ENCODE measurements at regions not wholly inside any gene's neighbourhood (a gene's known extent, or its start where the extent isn't known, plus 50 kb on each side); places are given as distances from the start of the nearest gene placed in this dataset.

DNA sequence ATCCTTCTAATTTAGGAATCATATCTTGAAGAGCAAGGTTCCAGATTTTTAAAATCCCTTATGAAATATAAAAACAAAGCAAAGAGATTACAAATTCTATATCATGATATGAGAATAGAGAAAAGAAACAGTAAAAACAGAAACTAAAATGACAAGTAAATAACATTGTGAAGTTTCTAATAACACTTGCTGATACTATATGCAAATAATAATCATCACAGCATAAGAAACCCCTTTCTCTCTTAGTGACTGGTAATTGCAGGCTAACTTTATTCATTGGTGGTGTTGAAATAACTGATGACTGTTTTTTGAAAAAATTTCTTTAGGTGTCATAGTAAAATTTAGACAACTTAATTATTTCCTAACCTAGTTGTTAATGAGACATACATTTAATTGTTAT lies 281.6 kb downstream of the PLA2G4A start:
- Histone ChIP-seq H3K27me3 (ENCODE audit: control insufficient read depth, insufficient read depth, low read length) (no peaks in the 10 kb centered on the region), H3K27ac (ENCODE audit: low read depth, low read length) (no peak overlapping the region), H3K9ac (ENCODE audit: low read length) (no peak overlapping the region), H3K4me3 (ENCODE audit: low read length) (no peak overlapping the region), H3K4me1 (ENCODE audit: control insufficient read depth, insufficient read depth, low read length) (no peaks in the 10 kb centered on the region), H3K36me3 (ENCODE audit: control insufficient read depth, insufficient read depth, low read length) (no peaks in the 10 kb centered on the region)

DNA sequence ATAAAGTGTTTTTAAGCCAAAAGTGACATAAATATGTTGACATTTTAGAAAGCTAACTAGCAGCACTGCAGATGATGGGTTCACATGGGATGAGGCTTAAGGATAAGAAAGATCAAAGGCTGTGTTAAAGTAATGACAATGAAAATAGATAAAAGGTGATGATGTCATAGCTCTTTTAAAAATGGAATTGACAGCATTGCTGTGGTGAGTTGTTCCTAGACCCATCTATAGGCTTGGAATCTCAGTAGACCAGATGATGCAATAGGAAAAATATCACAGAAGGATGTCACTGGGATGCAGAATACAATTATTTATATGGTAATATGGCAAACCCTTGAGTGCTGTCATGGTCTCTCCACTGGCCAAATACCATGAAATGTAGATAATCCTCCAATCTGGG lies 286.0 kb downstream of the PLA2G4A start:
- no peaks in the 10 kb centered on the region for H3K27me3 ChIP-seq (ENCODE audit: control insufficient read depth, insufficient read depth, low read length)
- no peak overlapping the region for H3K4me3 ChIP-seq (ENCODE audit: low read length)
- H3K9ac ChIP-seq (ENCODE audit: low read length): no peak overlapping the region
- no peaks in the 10 kb centered on the region for H3K36me3 ChIP-seq (ENCODE audit: control insufficient read depth, insufficient read depth, low read length)
- no peaks in the 10 kb centered on the region for H3K4me1 ChIP-seq (ENCODE audit: control insufficient read depth, insufficient read depth, low read length)
- no peak overlapping the region for H3K27ac ChIP-seq (ENCODE audit: low read depth, low read length)

DNA sequence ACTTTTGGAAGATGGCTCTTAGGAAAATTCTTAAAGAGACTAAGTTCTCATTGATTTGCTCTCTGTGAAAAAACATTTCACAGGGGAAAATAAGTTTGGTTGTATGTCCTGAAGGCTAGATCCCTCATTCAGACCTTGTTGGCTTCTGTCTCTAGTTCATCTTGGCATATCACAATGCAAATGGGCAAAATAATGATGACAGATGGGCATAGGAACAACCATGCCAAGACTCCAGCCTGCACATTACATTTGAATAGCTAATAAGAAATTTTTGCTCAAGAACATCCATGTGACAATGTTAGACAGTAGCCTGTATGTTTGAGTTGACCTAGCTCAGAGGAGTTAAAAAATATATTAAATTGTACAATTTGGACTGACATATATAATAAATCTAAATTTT lies 292.9 kb downstream of the PLA2G4A start:
- Histone ChIP-seq H3K27me3 (ENCODE audit: control insufficient read depth, insufficient read depth, low read length) (no peaks in the 10 kb centered on the region), H3K27ac (ENCODE audit: low read depth, low read length) (no peak overlapping the region), H3K36me3 (ENCODE audit: control insufficient read depth, insufficient read depth, low read length) (no peaks in the 10 kb centered on the region), H3K4me3 (ENCODE audit: low read length) (no peak overlapping the region), H3K9ac (ENCODE audit: low read length) (no peak overlapping the region), H3K4me1 (ENCODE audit: control insufficient read depth, insufficient read depth, low read length) (no peaks in the 10 kb centered on the region)

DNA sequence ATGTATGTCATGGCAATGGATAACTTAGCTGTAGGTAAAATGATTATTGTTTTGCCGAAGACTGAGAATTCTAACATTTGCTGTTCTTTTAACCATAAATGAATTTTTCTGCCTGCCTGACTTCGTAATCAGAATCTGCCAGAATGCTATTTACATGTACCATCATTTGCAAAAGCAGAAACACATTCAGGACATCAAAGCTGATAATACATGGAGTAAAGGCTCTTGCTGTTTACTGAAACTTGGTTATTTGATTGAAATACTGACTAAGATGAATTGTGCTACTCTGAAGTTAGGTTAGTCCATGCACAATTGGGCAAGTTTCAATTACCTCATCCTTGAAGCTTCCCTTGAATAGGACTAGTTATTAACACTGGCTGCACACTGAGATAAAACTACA lies 293.8 kb downstream of the PLA2G4A start:
- Histone ChIP-seq H3K36me3 (ENCODE audit: control insufficient read depth, insufficient read depth, low read length) (no peaks in the 10 kb centered on the region), H3K27ac (ENCODE audit: low read depth, low read length) (no peak overlapping the region), H3K4me3 (ENCODE audit: low read length) (no peak overlapping the region), H3K9ac (ENCODE audit: low read length) (no peak overlapping the region), H3K4me1 (ENCODE audit: control insufficient read depth, insufficient read depth, low read length) (no peaks in the 10 kb centered on the region), H3K27me3 (ENCODE audit: control insufficient read depth, insufficient read depth, low read length) (no peaks in the 10 kb centered on the region)

DNA sequence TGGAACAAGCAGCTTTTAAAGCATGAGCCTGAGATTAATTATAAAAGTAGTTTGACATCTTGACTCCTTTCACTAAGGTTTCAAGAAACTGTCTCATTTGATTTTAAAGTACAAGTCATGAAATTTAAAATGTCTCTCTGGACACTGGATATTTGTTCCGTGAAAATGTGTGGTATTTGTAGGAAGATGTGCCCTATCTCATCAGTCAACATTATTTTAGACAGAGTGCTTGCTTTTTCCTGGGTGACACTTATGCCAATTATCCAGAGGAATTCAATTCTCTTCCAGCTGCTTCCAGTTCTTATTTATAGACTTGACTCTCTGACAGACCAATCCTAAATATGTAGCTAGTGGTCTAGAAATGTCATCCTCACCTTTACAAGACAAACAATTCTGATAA lies 300.4 kb downstream of the PLA2G4A start:
- no peaks in the 10 kb centered on the region for H3K4me1 ChIP-seq (ENCODE audit: control insufficient read depth, insufficient read depth, low read length)
- H3K9ac ChIP-seq (ENCODE audit: low read length): no peak overlapping the region
- no peaks in the 10 kb centered on the region for H3K36me3 ChIP-seq (ENCODE audit: control insufficient read depth, insufficient read depth, low read length)
- no peak overlapping the region for H3K27ac ChIP-seq (ENCODE audit: low read depth, low read length)
- no peaks in the 10 kb centered on the region for H3K27me3 ChIP-seq (ENCODE audit: control insufficient read depth, insufficient read depth, low read length)
- H3K4me3 ChIP-seq (ENCODE audit: low read length): no peak overlapping the region

DNA sequence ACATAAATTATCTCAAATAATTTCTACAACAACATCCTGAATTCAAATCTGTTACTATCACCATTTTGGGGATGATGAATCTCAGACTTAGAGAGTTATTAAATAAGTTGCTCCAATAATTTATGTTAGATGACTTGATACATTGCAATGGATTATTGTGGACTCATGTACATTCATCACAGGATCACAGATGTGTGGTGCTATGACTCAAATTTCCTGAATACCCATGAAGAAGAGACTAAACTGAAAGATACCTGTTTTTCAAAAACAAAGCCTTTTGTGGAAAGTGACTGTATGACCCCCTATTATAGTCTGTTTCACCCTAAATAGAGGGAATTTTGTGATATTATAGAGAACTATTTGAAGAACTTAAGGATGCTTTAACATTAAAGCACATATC lies 315.0 kb downstream of the PLA2G4A start:
- no peaks in the 10 kb centered on the region for H3K4me1 ChIP-seq (ENCODE audit: control insufficient read depth, insufficient read depth, low read length)
- H3K27ac ChIP-seq (ENCODE audit: low read depth, low read length): no peak overlapping the region
- H3K36me3 ChIP-seq (ENCODE audit: control insufficient read depth, insufficient read depth, low read length): no peaks in the 10 kb centered on the region
- no peaks in the 10 kb centered on the region for H3K27me3 ChIP-seq (ENCODE audit: control insufficient read depth, insufficient read depth, low read length)
- H3K4me3 ChIP-seq (ENCODE audit: low read length): no peak overlapping the region
- no peak overlapping the region for H3K9ac ChIP-seq (ENCODE audit: low read length)

DNA sequence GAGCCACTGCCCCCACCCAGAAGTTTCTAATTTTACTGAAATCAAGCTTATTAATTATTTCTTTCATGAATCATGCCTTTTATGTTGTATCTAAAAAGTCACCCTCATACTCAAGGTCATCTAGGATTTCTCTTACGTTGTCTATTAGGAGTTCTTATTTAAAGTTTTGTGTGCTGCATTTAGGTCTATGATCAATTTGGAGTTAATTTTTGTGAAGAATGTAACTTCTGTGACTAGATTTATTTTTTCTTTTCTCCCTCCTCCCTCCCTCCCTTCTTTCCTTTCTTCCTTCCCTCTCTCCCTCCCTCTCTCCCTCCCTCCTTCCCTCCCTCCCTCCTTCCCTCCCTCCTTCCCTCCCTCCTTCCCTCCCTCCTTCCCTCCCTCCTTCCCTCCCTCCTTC lies 317.6 kb downstream of the PLA2G4A start:
- H3K4me3 ChIP-seq (ENCODE audit: low read length): no peak overlapping the region
- H3K27me3 ChIP-seq (ENCODE audit: control insufficient read depth, insufficient read depth, low read length): no peaks in the 10 kb centered on the region
- no peak overlapping the region for H3K27ac ChIP-seq (ENCODE audit: low read depth, low read length)
- no peaks in the 10 kb centered on the region for H3K4me1 ChIP-seq (ENCODE audit: control insufficient read depth, insufficient read depth, low read length)
- no peaks in the 10 kb centered on the region for H3K36me3 ChIP-seq (ENCODE audit: control insufficient read depth, insufficient read depth, low read length)
- H3K9ac ChIP-seq (ENCODE audit: low read length): no peak overlapping the region

DNA sequence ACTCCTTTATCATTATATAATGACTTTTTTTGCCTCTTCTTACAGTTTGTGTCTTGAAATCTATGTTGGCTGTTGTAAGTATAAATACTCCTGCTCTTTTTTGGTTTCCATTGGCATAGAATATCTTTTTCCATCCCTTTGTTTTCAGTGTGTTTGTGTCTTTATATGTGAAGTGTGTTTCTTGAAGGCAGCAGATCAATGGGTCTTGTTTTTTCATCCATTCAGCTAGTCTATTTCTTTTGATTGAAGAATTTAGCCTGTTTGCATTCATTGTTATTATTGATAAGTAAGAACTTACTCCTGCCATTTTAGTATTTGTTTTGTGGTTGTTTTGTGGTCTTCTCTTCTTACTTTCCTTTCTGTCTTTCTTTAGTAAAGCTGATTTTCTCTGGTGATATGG lies 322.8 kb downstream of the PLA2G4A start:
- no peaks in the 10 kb centered on the region for H3K36me3 ChIP-seq (ENCODE audit: control insufficient read depth, insufficient read depth, low read length)
- H3K27me3 ChIP-seq (ENCODE audit: control insufficient read depth, insufficient read depth, low read length): no peaks in the 10 kb centered on the region
- no peak overlapping the region for H3K27ac ChIP-seq (ENCODE audit: low read depth, low read length)
- no peak overlapping the region for H3K4me3 ChIP-seq (ENCODE audit: low read length)
- no peak overlapping the region for H3K9ac ChIP-seq (ENCODE audit: low read length)
- H3K4me1 ChIP-seq (ENCODE audit: control insufficient read depth, insufficient read depth, low read length): no peaks in the 10 kb centered on the region

DNA sequence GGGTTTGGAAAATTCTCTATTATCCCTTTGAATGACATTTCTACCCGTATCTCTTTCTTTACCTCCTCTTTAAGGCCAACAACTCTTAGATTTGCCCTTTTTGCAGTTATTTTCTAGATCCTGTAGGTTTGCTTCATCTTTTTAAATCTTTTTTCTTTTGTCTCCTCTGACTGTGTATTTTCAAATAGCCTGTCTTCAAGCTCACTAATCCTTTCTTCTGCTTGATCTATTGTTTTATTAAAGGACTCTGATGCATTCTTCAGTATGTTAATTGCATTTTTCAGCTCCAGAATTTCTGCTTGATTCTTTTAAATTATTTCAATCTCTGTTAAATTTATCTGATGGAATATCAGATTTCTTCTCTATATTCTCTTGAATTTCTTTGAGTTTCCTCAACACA lies 324.3 kb downstream of the PLA2G4A start:
- no peaks in the 10 kb centered on the region for H3K36me3 ChIP-seq (ENCODE audit: control insufficient read depth, insufficient read depth, low read length)
- no peak overlapping the region for H3K9ac ChIP-seq (ENCODE audit: low read length)
- H3K4me3 ChIP-seq (ENCODE audit: low read length): no peak overlapping the region
- H3K27me3 ChIP-seq (ENCODE audit: control insufficient read depth, insufficient read depth, low read length): no peaks in the 10 kb centered on the region
- H3K4me1 ChIP-seq (ENCODE audit: control insufficient read depth, insufficient read depth, low read length): no peaks in the 10 kb centered on the region
- H3K27ac ChIP-seq (ENCODE audit: low read depth, low read length): no peak overlapping the region

DNA sequence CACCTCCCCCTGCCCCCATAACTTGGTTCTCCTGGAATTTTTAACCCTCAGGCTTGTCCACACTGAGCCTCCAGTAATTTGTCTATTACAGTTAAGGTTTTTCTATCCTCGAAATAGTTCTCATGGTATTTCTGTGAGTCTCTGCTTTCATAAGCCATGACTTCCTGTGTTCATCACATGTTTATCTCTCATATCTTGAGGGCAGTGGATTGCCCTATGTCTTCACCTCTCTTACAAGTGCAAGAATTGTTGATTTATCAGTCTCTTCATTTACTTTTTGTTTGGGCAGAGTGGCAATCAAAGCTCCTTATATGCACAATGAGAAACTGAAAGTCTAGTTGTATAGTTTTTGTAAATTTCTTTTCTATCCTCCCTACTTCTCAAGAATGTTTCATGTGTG lies 328.4 kb downstream of the PLA2G4A start:
- H3K27ac ChIP-seq (ENCODE audit: low read depth, low read length): no peak overlapping the region
- no peak overlapping the region for H3K9ac ChIP-seq (ENCODE audit: low read length)
- no peaks in the 10 kb centered on the region for H3K36me3 ChIP-seq (ENCODE audit: control insufficient read depth, insufficient read depth, low read length)
- no peak overlapping the region for H3K4me3 ChIP-seq (ENCODE audit: low read length)
- H3K4me1 ChIP-seq (ENCODE audit: control insufficient read depth, insufficient read depth, low read length): no peaks in the 10 kb centered on the region
- H3K27me3 ChIP-seq (ENCODE audit: control insufficient read depth, insufficient read depth, low read length): no peaks in the 10 kb centered on the region

DNA sequence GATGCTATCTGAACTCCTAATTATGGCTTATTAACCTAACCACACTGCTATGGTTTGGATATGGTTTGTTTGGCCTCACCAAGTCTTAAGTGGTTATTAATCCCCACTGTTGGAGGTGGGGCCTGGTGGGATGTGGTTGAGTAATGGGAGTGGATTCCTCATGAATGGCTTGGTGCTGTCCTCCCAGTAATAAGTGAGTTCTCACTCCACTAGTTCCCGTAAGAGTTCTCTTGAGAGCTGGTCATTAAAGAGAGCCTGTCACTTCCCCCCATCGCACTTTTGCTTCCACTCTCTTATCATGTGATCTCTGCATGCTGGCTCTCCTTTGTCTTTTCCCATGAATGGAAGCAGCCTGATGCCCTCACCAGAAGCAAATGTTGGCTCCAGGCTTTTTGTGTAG lies 328.8 kb downstream of the PLA2G4A start:
- Histone ChIP-seq H3K36me3 (ENCODE audit: control insufficient read depth, insufficient read depth, low read length) (no peaks in the 10 kb centered on the region), H3K27ac (ENCODE audit: low read depth, low read length) (no peak overlapping the region), H3K4me1 (ENCODE audit: control insufficient read depth, insufficient read depth, low read length) (no peaks in the 10 kb centered on the region)

DNA sequence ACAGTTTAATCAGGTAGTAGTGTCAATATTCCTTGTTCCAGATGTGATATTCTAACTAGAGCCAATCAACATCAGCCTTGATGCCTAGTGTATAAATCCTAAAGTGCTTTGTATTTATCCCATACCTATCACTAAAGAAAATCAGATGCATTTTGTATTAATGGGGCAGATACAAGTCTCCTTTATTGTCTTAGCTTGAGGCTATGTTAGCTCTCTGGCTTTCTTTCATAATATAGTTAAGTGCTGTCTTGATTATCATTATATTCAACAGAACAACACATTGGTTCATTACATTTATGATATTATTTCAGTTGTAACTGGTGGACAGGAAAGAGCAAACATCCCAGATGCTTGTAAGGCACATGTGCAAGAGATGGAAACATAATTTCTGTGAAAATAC lies 338.8 kb downstream of the PLA2G4A start:
- Histone ChIP-seq H3K9ac (ENCODE audit: low read length) (no peak overlapping the region), H3K4me3 (ENCODE audit: low read length) (no peak overlapping the region), H3K4me1 (ENCODE audit: control insufficient read depth, insufficient read depth, low read length) (no peaks in the 10 kb centered on the region), H3K27ac (ENCODE audit: low read depth, low read length) (no peak overlapping the region), H3K27me3 (ENCODE audit: control insufficient read depth, insufficient read depth, low read length) (no peaks in the 10 kb centered on the region), H3K36me3 (ENCODE audit: control insufficient read depth, insufficient read depth, low read length) (no peaks in the 10 kb centered on the region)

More for the DNA sequence above, 328.8 kb downstream of the PLA2G4A start:
- Histone ChIP-seq H3K27me3 (ENCODE audit: control insufficient read depth, insufficient read depth, low read length) (no peaks in the 10 kb centered on the region), H3K4me3 (ENCODE audit: low read length) (no peak overlapping the region), H3K9ac (ENCODE audit: low read length) (no peak overlapping the region)

DNA sequence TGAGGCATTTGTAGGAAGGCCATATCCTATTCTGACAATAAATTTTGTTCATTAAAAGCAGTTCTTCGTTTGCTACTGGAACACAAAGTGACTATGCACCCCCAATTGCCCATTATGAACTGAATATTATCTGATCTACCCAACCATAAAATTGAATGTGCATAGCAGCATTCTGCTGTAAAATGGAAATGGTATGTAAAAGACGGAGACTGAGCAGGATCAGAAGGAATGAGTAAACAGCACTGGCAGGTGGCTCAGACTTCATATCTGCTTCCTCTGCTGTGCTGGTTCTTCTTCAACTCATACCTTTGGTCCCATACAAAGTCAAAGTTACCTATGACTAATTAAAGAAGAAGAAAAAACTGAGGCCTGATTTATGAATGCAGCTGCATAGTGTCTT lies 339.5 kb downstream of the PLA2G4A start:
- H3K27ac ChIP-seq (ENCODE audit: low read depth, low read length): no peak overlapping the region
- H3K9ac ChIP-seq (ENCODE audit: low read length): no peak overlapping the region
- H3K4me1 ChIP-seq (ENCODE audit: control insufficient read depth, insufficient read depth, low read length): no peaks in the 10 kb centered on the region
- no peaks in the 10 kb centered on the region for H3K27me3 ChIP-seq (ENCODE audit: control insufficient read depth, insufficient read depth, low read length)
- no peak overlapping the region for H3K4me3 ChIP-seq (ENCODE audit: low read length)
- H3K36me3 ChIP-seq (ENCODE audit: control insufficient read depth, insufficient read depth, low read length): no peaks in the 10 kb centered on the region

DNA sequence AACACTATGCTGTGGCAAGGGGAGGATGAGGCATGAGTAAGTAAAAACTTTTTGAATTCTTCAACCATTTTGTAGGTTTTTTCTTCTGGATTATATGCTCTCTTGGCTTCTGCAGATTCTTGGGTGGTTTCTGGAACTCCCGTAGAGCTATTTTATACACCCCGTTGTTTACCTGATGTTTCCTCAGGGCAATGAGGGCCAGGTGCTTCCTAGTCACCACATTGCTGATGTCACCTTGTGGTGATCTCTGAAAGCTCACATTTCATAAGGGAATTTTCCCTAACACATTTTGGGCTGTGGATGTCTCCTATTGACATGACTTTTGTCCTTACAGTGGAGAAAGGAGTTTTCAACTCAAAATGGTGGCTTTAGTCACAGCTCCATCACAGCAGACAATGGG lies 356.6 kb downstream of the PLA2G4A start:
- H3K27me3 ChIP-seq (ENCODE audit: control insufficient read depth, insufficient read depth, low read length): no peaks in the 10 kb centered on the region
- no peaks in the 10 kb centered on the region for H3K4me1 ChIP-seq (ENCODE audit: control insufficient read depth, insufficient read depth, low read length)

More for the DNA sequence above, 356.6 kb downstream of the PLA2G4A start:
- Histone ChIP-seq H3K36me3 (ENCODE audit: control insufficient read depth, insufficient read depth, low read length) (no peaks in the 10 kb centered on the region), H3K9ac (ENCODE audit: low read length) (no peak overlapping the region), H3K27ac (ENCODE audit: low read depth, low read length) (no peak overlapping the region), H3K4me3 (ENCODE audit: low read length) (no peak overlapping the region)
